Pancreas (tissue), 10 donors: ENCODE measurements at regions not wholly inside any gene's neighbourhood (a gene's known extent, or its start where the extent isn't known, plus 50 kb on each side); places are given as distances from the start of the nearest gene placed in this dataset.

Experiments
- ATAC-seq, 4 donors: fragments of 200-7000 bp; cut with Tn5 transposase; one replicate each; pipeline versions ENCODE4 v1.8.0 to v1.9.1; 2020; ENCODE audit warnings: mild to moderate bottlenecking in 4 of 4, moderate library complexity in 4 of 4
- DNase-seq, 6 donors: peaks; one replicate each; pipeline ENCODE4 v3.0.0-alpha.2; 2020
- FAIRE-seq: peaks from 2 replicates; lab custom pipeline; 2012; peaks lifted over from hg19 to GRCh38; lab: Jason Lieb, UNC
- H3K27ac ChIP-seq, 4 donors: fragments of 200-600 bp; sonication (generic); 1 replicate in 3 of 4; 2 replicates in 1 of 4; pipeline versions ENCODE4 v1.5.0 to v1.8.0; 2020
- H3K27me3 ChIP-seq, 4 donors: fragments of 200-600 bp; one replicate each; pipeline ENCODE4 v1.8.0; 2021
- H3K36me3 ChIP-seq, 3 donors: fragments of 200-600 bp; sonication (generic) in 1 of 3; one replicate each; pipeline versions ENCODE4 v1.5.0 to v1.8.0; 2020 to 2021
- H3K4me1 ChIP-seq, 3 donors: fragments of 200-600 bp; one replicate each; pipeline ENCODE4 v1.8.0; 2021
- H3K4me3 ChIP-seq, 4 donors: fragments of 200-600 bp; sonication (generic) in 2 of 4; one replicate each; pipeline versions ENCODE4 v1.5.0 to v1.8.0; 2020 to 2021
- H3K9me3 ChIP-seq, 4 donors: fragments of 200-600 bp; one replicate each; pipeline ENCODE4 v1.8.0; 2021
- CTCF ChIP-seq, 4 donors: fragments of 200-600 bp; sonication (generic) in 3 of 4; IDR thresholded peaks; one replicate each; pipeline versions ENCODE4 v1.5.0 to v1.8.0; 2021; ENCODE audit warnings: antibody characterized with exemption in 4 of 4
- WGBS, 2 donors: extraction: QIAGEN DNeasy Blood & Tissue Kit; methylation state at CpG; one replicate each; pipeline ENCODE4 v1.1.7; 2013; 5-methylcytosine and 5-hydroxymethylcytosine counted together
- intact Hi-C, 3 donors: fragments of 100-400 bp; cut with DNase I; formaldehyde crosslinking; loops; one replicate each; pipeline versions ENCODE4 v1.11.1 to v1.14.2; 2022
- donor health status: healthy with polysubstance abuse.
- donor health status: DM: no; HTN: no; CAD: no; lungs with moderate emphysema.
- donor health status: DM: no; HTN: no; CAD: no.
- donor health status: control.
- donor health status: control.
- donor health status: Bipolar disorder and iron deficiency.
- donor health status: DM: yes; HTN: yes; CAD: no.
- donor health status: DM: no; HTN: no; CAD: no.
- donor health status: DM: no; HTN: no; CAD: no.
- donor health status: DM: yes; HTN: yes; CAD: no.

- intact Hi-C loops, result no loop called here
These were observed 172.6 kb downstream of the SATB1 start for GRCh38 chr3:18252578-18252977.

GRCh38 chr3:18250991-18251390 is 174.1 kb downstream of the SATB1 start:
- H3K4me3 ChIP-seq, result no peak overlapping the region
- 56 to 59% methylated on average over 2 of the region's 2 CpGs for WGBS, 2 donors

More at GRCh38 chr3:18252578-18252977, 172.6 kb downstream of the SATB1 start:
- no peak for TF ChIP-seq CTCF (IDR thresholded peaks at IDR 0.05)
- no peaks in the 10 kb centered on the region for H3K4me1 ChIP-seq
- DNase-seq (no peak), ATAC-seq (no peak), FAIRE-seq (no peak)
- no peaks in the 10 kb centered on the region for H3K27me3 ChIP-seq
- peaks cover 0 to 3% (median 0%) of the 10 kb centered on the region in 4 donors for H3K9me3 ChIP-seq
- H3K4me3 ChIP-seq, result no peak overlapping the region
- H3K36me3 ChIP-seq, result no peaks in the 10 kb centered on the region
- WGBS, 2 donors, result 58 to 63% methylated on average over 4 of the region's 4 CpGs
- H3K27ac ChIP-seq, result no peak overlapping the region

DNA sequence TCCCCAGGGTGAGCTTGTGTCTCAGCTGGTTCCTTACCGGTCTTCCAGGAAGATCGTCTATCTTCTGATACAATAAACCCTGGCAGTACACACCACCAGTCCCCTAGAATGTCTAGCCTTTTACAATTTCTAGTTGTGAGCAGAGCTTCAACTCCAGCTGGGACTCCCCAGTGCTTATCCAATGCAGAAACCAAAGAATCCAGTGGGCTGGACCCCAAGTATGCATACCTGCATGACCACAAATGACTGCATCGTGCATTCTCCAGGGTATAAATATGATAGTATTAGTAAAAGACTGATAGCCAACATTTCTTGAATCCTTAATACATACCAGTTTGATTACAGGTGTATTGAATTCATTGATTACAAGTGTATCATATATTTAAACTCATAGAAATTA is 176.0 kb downstream of the SATB1 start:
- Histone ChIP-seq H3K36me3 (no peaks in the 10 kb centered on the region), H3K27me3 (no peaks in the 10 kb centered on the region), H3K9me3 (no peaks in the 10 kb centered on the region), H3K27ac (no peak overlapping the region), H3K4me3 (no peak overlapping the region), H3K4me1 (no peaks in the 10 kb centered on the region)
- ATAC-seq (no peak), DNase-seq (no peak), FAIRE-seq (no peak)
- WGBS, 2 donors, result 78 to 85% methylated on average over 3 of the region's 3 CpGs
- TF ChIP-seq CTCF (IDR thresholded peaks at IDR 0.05), result no peak
- intact Hi-C loops, result no loop called here

More at GRCh38 chr3:18250991-18251390, 174.1 kb downstream of the SATB1 start:
- DNase-seq, result no peak
- H3K36me3 ChIP-seq, result no peaks in the 10 kb centered on the region
- no peaks in the 10 kb centered on the region for H3K4me1 ChIP-seq
- no peak for ATAC-seq
- H3K27me3 ChIP-seq, result no peaks in the 10 kb centered on the region
- intact Hi-C loops, result no loop called here
- no peak for FAIRE-seq
- no peak for TF ChIP-seq CTCF (IDR thresholded peaks at IDR 0.05)
- no peak overlapping the region for H3K27ac ChIP-seq
- no peaks in the 10 kb centered on the region for H3K9me3 ChIP-seq

- Histone ChIP-seq H3K4me3 (no peak overlapping the region), H3K4me1 (no peaks in the 10 kb centered on the region), H3K9me3 (no peaks in the 10 kb centered on the region), H3K36me3 (no peaks in the 10 kb centered on the region), H3K27ac (no peak overlapping the region), H3K27me3 (no peaks in the 10 kb centered on the region)
- ATAC-seq (no peak), FAIRE-seq (no peak), DNase-seq (no peak)
- no peak for TF ChIP-seq CTCF (IDR thresholded peaks at IDR 0.05)
- intact Hi-C loops, result no loop called here
- WGBS, 2 donors, result 49 to 53% methylated on average over 2 of the region's 2 CpGs
These were observed 177.3 kb downstream of the SATB1 start for GRCh38 chr3:18247776-18248310.

GRCh38 chr3:18247139-18247695 is 177.9 kb downstream of the SATB1 start:
- DNase-seq (no peak), ATAC-seq (no peak), FAIRE-seq (no peak)
- Histone ChIP-seq H3K4me1 (no peaks in the 10 kb centered on the region), H3K27me3 (no peaks in the 10 kb centered on the region), H3K4me3 (no peak overlapping the region), H3K27ac (no peak overlapping the region), H3K36me3 (no peaks in the 10 kb centered on the region), H3K9me3 (no peaks in the 10 kb centered on the region)
- intact Hi-C loops, result no loop called here
- no peak for TF ChIP-seq CTCF (IDR thresholded peaks at IDR 0.05)
